ENCODE measurements at regions not wholly inside any gene's neighbourhood (a gene's known extent, or its start where the extent isn't known, plus 50 kb on each side); places are given as distances from the start of the nearest gene placed in this dataset.

DNA sequence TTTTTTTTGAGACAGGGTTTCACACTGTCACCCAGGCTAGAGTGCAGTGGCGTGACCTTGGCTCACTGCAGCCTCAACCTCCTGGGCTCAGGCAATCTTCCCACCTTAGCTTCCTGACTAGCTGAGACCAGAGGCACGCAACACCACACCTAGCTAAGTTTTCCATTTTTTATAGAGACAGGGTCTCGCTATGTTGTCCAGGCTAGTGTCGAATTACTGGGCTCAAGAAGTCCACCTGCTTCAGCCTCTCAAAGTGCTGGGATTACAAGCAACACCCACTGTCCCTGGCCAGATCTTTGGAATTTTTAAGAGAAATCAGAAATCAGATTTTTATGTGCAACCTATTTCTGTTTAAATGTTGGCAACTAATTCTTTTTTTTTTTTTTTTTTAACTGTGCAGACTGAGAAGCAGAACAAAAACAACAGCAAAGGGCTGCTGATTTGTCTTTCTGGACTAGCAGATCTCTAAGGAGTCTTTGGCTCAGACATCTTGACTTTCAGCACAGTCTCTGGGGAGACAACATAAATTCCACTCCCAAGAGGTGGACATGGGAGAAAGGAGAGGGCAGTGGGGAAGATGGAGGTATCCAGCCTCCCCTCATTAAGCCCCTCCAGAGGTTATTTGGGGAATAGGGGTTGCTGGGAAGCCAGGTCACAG lies 54.4 kb upstream of the FABP6 start:
- no peak overlapping the region; the same call in 1 of the 2 replicates for H3K27ac ChIP-seq (ENCODE audit: extremely low read depth, low read depth, low read length)
- no peak overlapping the region for H3K4me3 ChIP-seq (ENCODE audit: low read depth, low read length)
- ChIA-PET POLR2A (interaction anchor here (1.0 to 1.2 kb wide), 2 partner anchors 9 to 13 kb away, joined by 6 read pairs; no protein-coding TSS in a partner anchor), CTCF (interaction anchor here (1.2 kb wide), 1 partner anchor 170 kb away, joined by 4 read pairs; no protein-coding TSS in a partner anchor)
- TF ChIP-seq, protein P1, sequence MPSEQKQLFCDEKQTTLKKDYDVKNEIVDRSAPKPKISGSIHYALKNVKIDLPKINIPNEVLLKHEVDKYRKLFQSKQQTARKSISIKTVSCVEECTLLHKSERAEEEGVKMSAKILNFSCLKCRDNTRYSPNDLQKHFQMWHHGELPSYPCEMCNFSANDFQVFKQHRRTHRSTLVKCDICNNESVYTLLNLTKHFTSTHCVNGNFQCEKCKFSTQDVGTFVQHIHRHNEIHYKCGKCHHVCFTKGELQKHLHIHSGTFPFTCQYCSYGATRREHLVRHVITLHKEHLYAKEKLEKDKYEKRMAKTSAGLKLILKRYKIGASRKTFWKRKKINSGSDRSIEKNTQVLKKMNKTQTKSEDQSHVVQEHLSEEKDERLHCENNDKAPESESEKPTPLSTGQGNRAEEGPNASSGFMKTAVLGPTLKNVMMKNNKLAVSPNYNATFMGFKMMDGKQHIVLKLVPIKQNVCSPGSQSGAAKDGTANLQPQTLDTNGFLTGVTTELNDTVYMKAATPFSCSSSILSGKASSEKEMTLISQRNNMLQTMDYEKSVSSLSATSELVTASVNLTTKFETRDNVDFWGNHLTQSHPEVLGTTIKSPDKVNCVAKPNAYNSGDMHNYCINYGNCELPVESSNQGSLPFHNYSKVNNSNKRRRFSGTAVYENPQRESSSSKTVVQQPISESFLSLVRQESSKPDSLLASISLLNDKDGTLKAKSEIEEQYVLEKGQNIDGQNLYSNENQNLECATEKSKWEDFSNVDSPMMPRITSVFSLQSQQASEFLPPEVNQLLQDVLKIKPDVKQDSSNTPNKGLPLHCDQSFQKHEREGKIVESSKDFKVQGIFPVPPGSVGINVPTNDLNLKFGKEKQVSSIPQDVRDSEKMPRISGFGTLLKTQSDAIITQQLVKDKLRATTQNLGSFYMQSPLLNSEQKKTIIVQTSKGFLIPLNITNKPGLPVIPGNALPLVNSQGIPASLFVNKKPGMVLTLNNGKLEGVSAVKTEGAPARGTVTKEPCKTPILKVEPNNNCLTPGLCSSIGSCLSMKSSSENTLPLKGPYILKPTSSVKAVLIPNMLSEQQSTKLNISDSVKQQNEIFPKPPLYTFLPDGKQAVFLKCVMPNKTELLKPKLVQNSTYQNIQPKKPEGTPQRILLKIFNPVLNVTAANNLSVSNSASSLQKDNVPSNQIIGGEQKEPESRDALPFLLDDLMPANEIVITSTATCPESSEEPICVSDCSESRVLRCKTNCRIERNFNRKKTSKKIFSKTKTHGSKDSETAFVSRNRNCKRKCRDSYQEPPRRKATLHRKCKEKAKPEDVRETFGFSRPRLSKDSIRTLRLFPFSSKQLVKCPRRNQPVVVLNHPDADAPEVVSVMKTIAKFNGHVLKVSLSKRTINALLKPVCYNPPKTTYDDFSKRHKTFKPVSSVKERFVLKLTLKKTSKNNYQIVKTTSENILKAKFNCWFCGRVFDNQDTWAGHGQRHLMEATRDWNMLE (tag by site-specific recombination; conservative IDR thresholded peaks at IDR 0.05; ENCODE audit: low read depth), result no peak
- TF ChIP-seq ZNF121 (tag by site-specific recombination; IDR thresholded peaks at IDR 0.05), result peak; percentile 80; the same call in 1 of the 2 replicates
- no peaks in the 10 kb centered on the region for H3K9me3 ChIP-seq (ENCODE audit: control insufficient read depth, insufficient read depth, low read depth, low read length)
- no peaks in the 10 kb centered on the region for H3K36me3 ChIP-seq (ENCODE audit: control insufficient read depth in 2 of 2, insufficient read depth in 1 of 2, low read length in 2 of 2)
- H3K4me1 ChIP-seq (ENCODE audit: control insufficient read depth, insufficient read depth, low read length), result no peaks in the 10 kb centered on the region; the same call in 1 of the 2 replicates

DNA sequence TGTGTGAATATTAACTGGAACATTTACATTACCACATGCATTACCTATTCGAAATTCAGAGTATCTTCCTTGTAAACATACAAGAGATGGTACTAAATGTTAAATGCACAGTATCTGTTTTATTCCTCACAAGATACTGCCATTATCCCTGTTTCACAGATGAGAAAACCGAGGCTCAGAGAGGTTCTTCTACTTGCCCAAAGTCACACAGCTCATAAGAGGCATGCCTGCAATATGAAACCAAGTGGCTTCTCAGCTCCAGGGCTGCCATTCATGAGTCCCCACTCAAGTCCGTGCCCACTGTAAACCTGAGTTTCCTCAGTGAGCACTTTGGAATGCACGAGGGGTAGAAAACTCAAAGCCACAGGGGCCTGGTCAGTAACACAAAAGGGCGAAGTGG lies 55.0 kb upstream of the FABP6 start:
- Histone ChIP-seq H3K36me3 (ENCODE audit: control insufficient read depth in 2 of 2, insufficient read depth in 1 of 2, low read length in 2 of 2) (no peaks in the 10 kb centered on the region), H3K4me1 (ENCODE audit: control insufficient read depth, insufficient read depth, low read length) (no peaks in the 10 kb centered on the region; the same call in 1 of the 2 replicates), H3K4me3 (ENCODE audit: low read depth, low read length) (no peak overlapping the region), H3K27ac (ENCODE audit: extremely low read depth, low read depth, low read length) (no peak overlapping the region), H3K9me3 (ENCODE audit: control insufficient read depth, insufficient read depth, low read depth, low read length) (no peaks in the 10 kb centered on the region)
- TF ChIP-seq ZNF76 (tag by site-specific recombination; IDR thresholded peaks at IDR 0.05; ENCODE audit: borderline replicate concordance, low read depth) (no peak), GLIS2 (tag by site-specific recombination; IDR thresholded peaks at IDR 0.05) (no peak), ZNF654 (tag by site-specific recombination; IDR thresholded peaks at IDR 0.05; ENCODE audit: low read depth) (no peak), ZNF140 (tag by site-specific recombination; IDR thresholded peaks at IDR 0.05) (no peak), BCL11B (tag by site-specific recombination; IDR thresholded peaks at IDR 0.05; ENCODE audit: low read depth) (no peak)
- TF ChIP-seq, protein P2, sequence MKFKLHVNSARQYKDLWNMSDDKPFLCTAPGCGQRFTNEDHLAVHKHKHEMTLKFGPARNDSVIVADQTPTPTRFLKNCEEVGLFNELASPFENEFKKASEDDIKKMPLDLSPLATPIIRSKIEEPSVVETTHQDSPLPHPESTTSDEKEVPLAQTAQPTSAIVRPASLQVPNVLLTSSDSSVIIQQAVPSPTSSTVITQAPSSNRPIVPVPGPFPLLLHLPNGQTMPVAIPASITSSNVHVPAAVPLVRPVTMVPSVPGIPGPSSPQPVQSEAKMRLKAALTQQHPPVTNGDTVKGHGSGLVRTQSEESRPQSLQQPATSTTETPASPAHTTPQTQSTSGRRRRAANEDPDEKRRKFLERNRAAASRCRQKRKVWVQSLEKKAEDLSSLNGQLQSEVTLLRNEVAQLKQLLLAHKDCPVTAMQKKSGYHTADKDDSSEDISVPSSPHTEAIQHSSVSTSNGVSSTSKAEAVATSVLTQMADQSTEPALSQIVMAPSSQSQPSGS (tag by site-specific recombination; IDR thresholded peaks at IDR 0.05; ENCODE audit: low read depth), result no peak
- TF ChIP-seq, protein P3, sequence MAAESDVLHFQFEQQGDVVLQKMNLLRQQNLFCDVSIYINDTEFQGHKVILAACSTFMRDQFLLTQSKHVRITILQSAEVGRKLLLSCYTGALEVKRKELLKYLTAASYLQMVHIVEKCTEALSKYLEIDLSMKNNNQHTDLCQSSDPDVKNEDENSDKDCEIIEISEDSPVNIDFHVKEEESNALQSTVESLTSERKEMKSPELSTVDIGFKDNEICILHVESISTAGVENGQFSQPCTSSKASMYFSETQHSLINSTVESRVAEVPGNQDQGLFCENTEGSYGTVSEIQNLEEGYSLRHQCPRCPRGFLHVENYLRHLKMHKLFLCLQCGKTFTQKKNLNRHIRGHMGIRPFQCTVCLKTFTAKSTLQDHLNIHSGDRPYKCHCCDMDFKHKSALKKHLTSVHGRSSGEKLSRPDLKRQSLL (tag by site-specific recombination; IDR thresholded peaks at IDR 0.05), result no peak
- TF ChIP-seq, protein P4, sequence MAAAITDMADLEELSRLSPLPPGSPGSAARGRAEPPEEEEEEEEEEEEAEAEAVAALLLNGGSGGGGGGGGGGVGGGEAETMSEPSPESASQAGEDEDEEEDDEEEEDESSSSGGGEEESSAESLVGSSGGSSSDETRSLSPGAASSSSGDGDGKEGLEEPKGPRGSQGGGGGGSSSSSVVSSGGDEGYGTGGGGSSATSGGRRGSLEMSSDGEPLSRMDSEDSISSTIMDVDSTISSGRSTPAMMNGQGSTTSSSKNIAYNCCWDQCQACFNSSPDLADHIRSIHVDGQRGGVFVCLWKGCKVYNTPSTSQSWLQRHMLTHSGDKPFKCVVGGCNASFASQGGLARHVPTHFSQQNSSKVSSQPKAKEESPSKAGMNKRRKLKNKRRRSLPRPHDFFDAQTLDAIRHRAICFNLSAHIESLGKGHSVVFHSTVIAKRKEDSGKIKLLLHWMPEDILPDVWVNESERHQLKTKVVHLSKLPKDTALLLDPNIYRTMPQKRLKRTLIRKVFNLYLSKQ (tag by site-specific recombination; IDR thresholded peaks at IDR 0.05; ENCODE audit: borderline replicate concordance), result no peak
- TF ChIP-seq, protein P5, sequence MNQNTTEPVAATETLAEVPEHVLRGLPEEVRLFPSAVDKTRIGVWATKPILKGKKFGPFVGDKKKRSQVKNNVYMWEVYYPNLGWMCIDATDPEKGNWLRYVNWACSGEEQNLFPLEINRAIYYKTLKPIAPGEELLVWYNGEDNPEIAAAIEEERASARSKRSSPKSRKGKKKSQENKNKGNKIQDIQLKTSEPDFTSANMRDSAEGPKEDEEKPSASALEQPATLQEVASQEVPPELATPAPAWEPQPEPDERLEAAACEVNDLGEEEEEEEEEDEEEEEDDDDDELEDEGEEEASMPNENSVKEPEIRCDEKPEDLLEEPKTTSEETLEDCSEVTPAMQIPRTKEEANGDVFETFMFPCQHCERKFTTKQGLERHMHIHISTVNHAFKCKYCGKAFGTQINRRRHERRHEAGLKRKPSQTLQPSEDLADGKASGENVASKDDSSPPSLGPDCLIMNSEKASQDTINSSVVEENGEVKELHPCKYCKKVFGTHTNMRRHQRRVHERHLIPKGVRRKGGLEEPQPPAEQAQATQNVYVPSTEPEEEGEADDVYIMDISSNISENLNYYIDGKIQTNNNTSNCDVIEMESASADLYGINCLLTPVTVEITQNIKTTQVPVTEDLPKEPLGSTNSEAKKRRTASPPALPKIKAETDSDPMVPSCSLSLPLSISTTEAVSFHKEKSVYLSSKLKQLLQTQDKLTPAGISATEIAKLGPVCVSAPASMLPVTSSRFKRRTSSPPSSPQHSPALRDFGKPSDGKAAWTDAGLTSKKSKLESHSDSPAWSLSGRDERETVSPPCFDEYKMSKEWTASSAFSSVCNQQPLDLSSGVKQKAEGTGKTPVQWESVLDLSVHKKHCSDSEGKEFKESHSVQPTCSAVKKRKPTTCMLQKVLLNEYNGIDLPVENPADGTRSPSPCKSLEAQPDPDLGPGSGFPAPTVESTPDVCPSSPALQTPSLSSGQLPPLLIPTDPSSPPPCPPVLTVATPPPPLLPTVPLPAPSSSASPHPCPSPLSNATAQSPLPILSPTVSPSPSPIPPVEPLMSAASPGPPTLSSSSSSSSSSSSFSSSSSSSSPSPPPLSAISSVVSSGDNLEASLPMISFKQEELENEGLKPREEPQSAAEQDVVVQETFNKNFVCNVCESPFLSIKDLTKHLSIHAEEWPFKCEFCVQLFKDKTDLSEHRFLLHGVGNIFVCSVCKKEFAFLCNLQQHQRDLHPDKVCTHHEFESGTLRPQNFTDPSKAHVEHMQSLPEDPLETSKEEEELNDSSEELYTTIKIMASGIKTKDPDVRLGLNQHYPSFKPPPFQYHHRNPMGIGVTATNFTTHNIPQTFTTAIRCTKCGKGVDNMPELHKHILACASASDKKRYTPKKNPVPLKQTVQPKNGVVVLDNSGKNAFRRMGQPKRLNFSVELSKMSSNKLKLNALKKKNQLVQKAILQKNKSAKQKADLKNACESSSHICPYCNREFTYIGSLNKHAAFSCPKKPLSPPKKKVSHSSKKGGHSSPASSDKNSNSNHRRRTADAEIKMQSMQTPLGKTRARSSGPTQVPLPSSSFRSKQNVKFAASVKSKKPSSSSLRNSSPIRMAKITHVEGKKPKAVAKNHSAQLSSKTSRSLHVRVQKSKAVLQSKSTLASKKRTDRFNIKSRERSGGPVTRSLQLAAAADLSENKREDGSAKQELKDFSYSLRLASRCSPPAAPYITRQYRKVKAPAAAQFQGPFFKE (tag by site-specific recombination; IDR thresholded peaks at IDR 0.05; ENCODE audit: borderline replicate concordance), result no peak
- TF ChIP-seq, protein P6, sequence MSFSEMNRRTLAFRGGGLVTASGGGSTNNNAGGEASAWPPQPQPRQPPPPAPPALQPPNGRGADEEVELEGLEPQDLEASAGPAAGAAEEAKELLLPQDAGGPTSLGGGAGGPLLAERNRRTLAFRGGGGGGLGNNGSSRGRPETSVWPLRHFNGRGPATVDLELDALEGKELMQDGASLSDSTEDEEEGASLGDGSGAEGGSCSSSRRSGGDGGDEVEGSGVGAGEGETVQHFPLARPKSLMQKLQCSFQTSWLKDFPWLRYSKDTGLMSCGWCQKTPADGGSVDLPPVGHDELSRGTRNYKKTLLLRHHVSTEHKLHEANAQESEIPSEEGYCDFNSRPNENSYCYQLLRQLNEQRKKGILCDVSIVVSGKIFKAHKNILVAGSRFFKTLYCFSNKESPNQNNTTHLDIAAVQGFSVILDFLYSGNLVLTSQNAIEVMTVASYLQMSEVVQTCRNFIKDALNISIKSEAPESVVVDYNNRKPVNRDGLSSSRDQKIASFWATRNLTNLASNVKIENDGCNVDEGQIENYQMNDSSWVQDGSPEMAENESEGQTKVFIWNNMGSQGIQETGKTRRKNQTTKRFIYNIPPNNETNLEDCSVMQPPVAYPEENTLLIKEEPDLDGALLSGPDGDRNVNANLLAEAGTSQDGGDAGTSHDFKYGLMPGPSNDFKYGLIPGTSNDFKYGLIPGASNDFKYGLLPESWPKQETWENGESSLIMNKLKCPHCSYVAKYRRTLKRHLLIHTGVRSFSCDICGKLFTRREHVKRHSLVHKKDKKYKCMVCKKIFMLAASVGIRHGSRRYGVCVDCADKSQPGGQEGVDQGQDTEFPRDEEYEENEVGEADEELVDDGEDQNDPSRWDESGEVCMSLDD (tag by site-specific recombination; IDR thresholded peaks at IDR 0.05), result no peak
- CTCF ChIA-PET, result no interaction called here
- POLR2A ChIA-PET, result no interaction called here

Measured in HEK293 (cell line).